ENCODE measurements at regions not wholly inside any gene's neighbourhood (a gene's known extent, or its start where the extent isn't known, plus 50 kb on each side); places are given as distances from the start of the nearest gene placed in this dataset.

DNA sequence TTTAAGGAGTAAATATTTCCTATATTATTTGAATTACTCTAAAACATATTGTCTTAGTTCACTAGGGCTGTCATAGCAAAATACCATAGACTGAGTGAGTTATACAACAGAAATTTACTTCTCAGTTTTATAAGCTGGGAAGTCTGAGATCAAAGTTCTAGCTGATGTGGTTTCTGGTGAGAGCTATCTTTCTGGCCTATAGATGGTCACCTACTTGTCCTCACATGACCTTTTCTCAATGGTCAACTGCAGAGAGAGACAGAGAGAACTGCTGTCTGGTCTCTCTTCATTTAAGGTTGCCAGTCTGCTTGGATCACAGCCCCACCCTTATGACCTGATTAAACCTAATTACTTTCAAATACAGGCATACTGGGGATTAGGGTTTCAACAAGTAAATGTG, 490.9 kb downstream of the FBXO15 start:
- TF ChIP-seq, protein P1, sequence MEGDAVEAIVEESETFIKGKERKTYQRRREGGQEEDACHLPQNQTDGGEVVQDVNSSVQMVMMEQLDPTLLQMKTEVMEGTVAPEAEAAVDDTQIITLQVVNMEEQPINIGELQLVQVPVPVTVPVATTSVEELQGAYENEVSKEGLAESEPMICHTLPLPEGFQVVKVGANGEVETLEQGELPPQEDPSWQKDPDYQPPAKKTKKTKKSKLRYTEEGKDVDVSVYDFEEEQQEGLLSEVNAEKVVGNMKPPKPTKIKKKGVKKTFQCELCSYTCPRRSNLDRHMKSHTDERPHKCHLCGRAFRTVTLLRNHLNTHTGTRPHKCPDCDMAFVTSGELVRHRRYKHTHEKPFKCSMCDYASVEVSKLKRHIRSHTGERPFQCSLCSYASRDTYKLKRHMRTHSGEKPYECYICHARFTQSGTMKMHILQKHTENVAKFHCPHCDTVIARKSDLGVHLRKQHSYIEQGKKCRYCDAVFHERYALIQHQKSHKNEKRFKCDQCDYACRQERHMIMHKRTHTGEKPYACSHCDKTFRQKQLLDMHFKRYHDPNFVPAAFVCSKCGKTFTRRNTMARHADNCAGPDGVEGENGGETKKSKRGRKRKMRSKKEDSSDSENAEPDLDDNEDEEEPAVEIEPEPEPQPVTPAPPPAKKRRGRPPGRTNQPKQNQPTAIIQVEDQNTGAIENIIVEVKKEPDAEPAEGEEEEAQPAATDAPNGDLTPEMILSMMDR (IDR thresholded peaks at IDR 0.05; ENCODE audit: low read depth, low read length, missing control alignments), result no peak
- no peak for DNase-seq (ENCODE audit: low read depth)
- no peak overlapping the region for H3K4me3 ChIP-seq (ENCODE audit: low read depth, low read length)

DNA sequence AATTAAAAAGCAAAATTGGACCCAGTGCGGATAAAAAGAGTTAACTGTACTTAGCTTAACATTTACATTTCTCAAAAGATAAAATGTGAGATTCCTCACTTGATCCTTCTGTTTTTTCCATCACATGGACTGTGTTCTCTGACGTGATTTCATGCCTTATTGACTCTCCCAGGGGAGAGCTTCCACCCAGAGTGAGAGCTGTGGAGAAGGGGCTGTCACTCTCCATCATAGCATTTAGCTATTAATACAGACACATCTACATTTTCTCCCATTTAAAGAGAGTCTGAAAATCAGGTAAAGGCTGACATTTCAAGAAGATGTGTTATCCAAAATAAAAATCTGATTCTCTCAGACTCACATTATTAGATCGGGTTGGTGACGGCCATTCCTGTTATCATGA, 493.8 kb downstream of the FBXO15 start:
- no peak overlapping the region for H3K4me3 ChIP-seq (ENCODE audit: low read depth, low read length)
- TF ChIP-seq, protein P1 (IDR thresholded peaks at IDR 0.05; ENCODE audit: low read depth, low read length, missing control alignments), result no peak
- DNase-seq (ENCODE audit: low read depth), result no peak

DNA sequence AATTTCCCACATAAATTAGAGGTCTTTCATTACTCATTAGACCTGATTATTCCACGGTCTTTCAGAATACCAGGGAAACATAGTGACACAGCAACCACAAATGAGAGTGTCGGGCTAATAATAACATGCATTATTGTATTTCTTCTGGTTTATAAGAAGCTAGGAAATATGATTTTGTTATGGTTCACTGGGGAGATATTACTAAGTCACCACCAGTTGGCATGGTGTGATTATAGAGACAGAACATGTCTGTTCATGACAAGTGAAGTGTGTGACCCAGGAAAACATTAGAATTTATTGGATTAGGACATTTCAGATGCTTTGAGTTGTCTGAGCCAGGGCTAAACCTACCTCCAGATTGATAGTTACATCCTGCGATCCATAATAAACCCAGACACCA, 494.4 kb downstream of the FBXO15 start:
- H3K4me3 ChIP-seq (ENCODE audit: low read depth, low read length), result no peak overlapping the region
- no peak for DNase-seq (ENCODE audit: low read depth)
- TF ChIP-seq, protein P1 (IDR thresholded peaks at IDR 0.05; ENCODE audit: low read depth, low read length, missing control alignments), result no peak

DNA sequence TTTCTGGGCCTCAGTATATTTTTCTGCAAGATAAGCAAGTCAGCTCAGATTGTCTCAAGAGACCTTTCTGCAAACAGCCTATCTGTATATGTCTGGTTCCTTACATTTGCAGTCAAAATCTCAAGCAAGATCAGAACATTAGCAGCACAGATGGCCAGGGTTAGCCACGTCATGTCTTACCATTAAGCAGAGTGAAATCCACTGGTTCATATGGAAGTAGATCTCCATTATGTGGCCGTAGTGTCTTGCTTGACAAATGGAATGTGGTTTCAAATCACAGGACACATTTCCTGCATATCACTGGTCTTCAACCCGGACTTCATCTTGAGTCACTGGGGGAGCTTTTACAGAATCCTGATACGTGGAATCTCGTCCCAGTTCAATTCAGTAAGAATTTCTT, 500.2 kb downstream of the FBXO15 start:
- TF ChIP-seq, protein P1 (IDR thresholded peaks at IDR 0.05; ENCODE audit: low read depth, low read length, missing control alignments), result no peak
- DNase-seq (ENCODE audit: low read depth), result no peak
- no peak overlapping the region for H3K4me3 ChIP-seq (ENCODE audit: low read depth, low read length)

DNA sequence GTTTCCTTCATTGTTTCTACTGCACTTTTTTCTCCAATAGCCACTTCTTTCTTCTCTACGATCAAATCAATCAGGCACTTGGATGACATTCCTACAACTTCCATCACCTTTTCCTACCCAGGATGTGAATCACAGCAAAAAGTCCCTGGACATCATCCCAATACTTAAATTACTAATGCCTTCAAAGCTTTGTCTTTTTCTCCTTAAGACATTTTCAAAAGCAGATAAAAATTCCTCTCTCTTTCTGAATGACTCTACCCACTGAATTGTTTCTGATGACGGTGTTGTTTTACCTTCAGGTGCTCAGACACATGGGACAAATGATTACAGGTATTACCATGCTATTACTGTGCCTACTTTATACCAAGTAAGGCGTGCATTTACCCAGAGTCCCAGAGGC, 500.9 kb downstream of the FBXO15 start:
- H3K4me3 ChIP-seq (ENCODE audit: low read depth, low read length), result no peak overlapping the region
- TF ChIP-seq, protein P1 (IDR thresholded peaks at IDR 0.05; ENCODE audit: low read depth, low read length, missing control alignments), result no peak
- DNase-seq (ENCODE audit: low read depth), result no peak

DNA sequence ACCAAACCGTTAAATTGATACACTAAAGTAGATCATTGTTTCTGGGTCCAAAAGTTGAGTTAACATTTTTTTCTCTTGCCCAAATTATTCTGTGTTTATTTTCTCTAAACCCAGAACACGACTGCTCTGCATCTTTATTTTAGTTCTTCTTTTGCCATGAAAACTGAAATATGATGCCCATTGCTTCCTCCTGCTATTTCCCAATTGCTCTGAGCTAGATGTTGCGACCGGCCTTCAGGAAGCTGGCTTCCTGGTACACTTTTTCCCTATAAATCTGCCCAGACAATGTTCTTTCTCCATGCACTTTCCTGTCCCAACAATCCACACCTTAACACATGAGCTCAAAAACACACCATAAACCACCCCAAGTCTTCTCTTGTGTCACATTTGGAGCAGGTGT, 501.4 kb downstream of the FBXO15 start:
- TF ChIP-seq, protein P1 (IDR thresholded peaks at IDR 0.05; ENCODE audit: low read depth, low read length, missing control alignments), result no peak
- H3K4me3 ChIP-seq (ENCODE audit: low read depth, low read length), result no peak overlapping the region
- DNase-seq (ENCODE audit: low read depth), result no peak

DNA sequence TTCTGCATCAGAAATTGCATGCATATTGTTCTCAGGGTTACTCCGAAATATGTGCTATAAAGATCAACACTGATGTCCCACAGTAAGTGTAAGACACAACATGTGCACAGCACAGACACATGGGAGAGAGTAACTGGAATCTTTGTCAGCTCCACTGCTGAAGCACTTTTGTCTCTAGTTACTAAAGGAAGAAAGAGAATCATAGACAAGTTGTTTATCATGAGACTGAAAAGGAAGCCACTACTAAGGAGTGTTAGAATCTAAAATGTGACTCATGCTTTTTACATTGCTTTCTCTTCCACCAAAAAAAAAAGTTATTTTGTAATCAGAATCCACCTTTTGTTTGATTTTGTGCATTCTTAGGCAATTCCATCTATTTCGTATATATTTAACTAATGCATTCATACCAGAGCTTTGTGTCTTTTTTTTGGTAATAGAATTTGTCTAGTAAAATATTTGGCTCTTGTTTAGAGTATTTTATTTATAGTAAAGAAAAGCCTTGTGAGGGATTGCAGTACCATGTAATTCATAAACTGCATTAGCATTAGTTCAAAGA, 502.4 kb downstream of the FBXO15 start:
- DNase-seq (ENCODE audit: low read depth), result no peak
- H3K4me3 ChIP-seq (ENCODE audit: low read depth, low read length), result no peak overlapping the region
- TF ChIP-seq, protein P1 (IDR thresholded peaks at IDR 0.05; ENCODE audit: low read depth, low read length, missing control alignments), result no peak

Data from GM12864 (cell line).